HG03103 (cell line): ENCODE measurements at regions not wholly inside any gene's neighbourhood (a gene's known extent, or its start where the extent isn't known, plus 50 kb on each side); places are given as distances from the start of the nearest gene placed in this dataset.
"Not testable (repeated sequence)": the region's sequence is repeated elsewhere in the genome, so short reads cannot be mapped to it uniquely, and the experiment has no call there.

Source experiments
- ATAC-seq: cut with Tn5 transposase; IDR thresholded peaks from one replicate; pipeline ENCODE4 v1.9.1; 2021; ENCODE audit warnings: low read depth; ENCODE audit not compliant: unreplicated experiment

GRCh38 chr19:30263830-30264381, 108.3 kb upstream of the ZNF536 start:
- ATAC-seq, result no peak

GRCh38 chr19:30265918-30266317, 106.3 kb upstream of the ZNF536 start:
- not testable (repeated sequence) for ATAC-seq

GRCh38 chr19:30266687-30267086, 105.5 kb upstream of the ZNF536 start:
- no peak for ATAC-seq

GRCh38 chr19:30267332-30267731, 104.9 kb upstream of the ZNF536 start:
- ATAC-seq, result no peak

- ATAC-seq, result no peak
Measured at GRCh38 chr19:30268601-30269000, 103.6 kb upstream of the ZNF536 start.

- ATAC-seq, result no peak
Measured at GRCh38 chr19:30269638-30270037, 102.5 kb upstream of the ZNF536 start.

- no peak for ATAC-seq
Measured at GRCh38 chr19:30271816-30272215, 100.4 kb upstream of the ZNF536 start.

GRCh38 chr19:30272554-30272953, 99.6 kb upstream of the ZNF536 start:
- ATAC-seq, result no peak

GRCh38 chr19:30273184-30273583, 99.0 kb upstream of the ZNF536 start:
- ATAC-seq, result no peak

- no peak for ATAC-seq
Measured at GRCh38 chr19:30274987-30275386, 97.2 kb upstream of the ZNF536 start.

GRCh38 chr19:30276011-30276882, 95.9 kb upstream of the ZNF536 start:
- ATAC-seq, result no peak

- ATAC-seq, result no peak
Measured at GRCh38 chr19:30276883-30277280, 95.3 kb upstream of the ZNF536 start.

- no peak for ATAC-seq
Measured at GRCh38 chr19:30277941-30278881, 94.0 kb upstream of the ZNF536 start.

- ATAC-seq, result no peak
Measured at GRCh38 chr19:30278882-30279254, 93.3 kb upstream of the ZNF536 start.

- ATAC-seq, result no peak
Measured at GRCh38 chr19:30280018-30280417, 92.2 kb upstream of the ZNF536 start.

- no peak for ATAC-seq
Measured at GRCh38 chr19:30281906-30282305, 90.3 kb upstream of the ZNF536 start.

- ATAC-seq, result no peak
Measured at GRCh38 chr19:30283556-30283955, 88.6 kb upstream of the ZNF536 start.

- no peak for ATAC-seq
Measured at GRCh38 chr19:30284209-30284608, 88.0 kb upstream of the ZNF536 start.

GRCh38 chr19:30284885-30285284, 87.3 kb upstream of the ZNF536 start:
- ATAC-seq, result no peak

- no peak for ATAC-seq
Measured at GRCh38 chr19:30286378-30286777, 85.8 kb upstream of the ZNF536 start.

- no peak for ATAC-seq
Measured at GRCh38 chr19:30287259-30287658, 84.9 kb upstream of the ZNF536 start.
